OCI-M1 (cell line): ENCODE measurements at regions not wholly inside any gene's neighbourhood (a gene's known extent, or its start where the extent isn't known, plus 50 kb on each side); places are given as distances from the start of the nearest gene placed in this dataset.

ENCODE experiments used
- DNase-seq: peaks from one replicate; lab custom pipeline; 2025; lab: John Stamatoyannopoulos, UW

DNA sequence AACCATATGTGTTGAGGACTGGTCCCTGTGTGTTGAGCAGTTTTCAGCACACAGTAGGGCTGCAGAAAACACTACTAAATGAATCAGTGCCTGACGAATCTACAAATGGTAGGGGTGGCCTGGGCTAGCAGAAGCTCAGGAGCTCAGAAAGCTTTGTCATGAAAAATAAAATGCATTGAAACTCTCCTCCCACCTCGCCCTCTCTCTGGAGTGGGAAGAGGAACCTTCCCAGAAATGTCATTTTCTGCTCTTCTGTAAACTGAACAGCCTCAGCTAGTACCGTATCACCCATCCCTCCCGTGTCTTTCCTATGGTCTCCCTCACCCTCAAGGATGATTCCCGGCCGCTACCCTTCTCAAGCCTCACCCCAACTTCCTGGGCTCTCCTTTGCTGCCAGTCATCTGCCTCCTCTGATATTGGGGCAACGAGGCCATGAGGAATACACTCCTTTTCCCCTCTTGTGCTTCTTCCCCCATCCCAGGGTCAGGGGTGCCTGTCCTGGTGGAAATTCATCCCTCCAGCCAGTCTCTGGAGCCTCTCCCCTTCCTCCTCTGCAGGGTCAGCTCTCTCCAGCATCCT is 734.5 kb downstream of the PTPRU start:
- DNase-seq: no peak

DNA sequence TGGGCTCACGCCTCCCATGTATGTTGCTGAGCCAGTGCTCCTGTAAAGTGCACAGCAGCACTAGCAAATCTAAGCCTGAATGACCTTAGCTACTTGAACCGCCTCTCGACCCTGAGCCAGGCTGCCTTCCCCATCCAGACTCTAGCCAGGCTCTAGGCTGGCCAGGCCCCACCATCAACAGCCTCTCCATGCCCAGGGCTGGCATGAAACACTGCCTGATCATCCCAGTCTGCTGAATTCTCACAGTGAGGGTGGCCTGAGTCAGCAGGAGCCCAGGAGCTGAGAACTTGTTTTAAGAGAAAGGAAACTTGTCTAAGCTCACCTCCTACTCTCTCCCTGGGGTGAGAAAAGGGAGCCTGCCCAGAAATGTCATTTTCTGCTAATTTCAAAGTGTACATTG is 733.3 kb downstream of the PTPRU start:
- DNase-seq: no peak

DNA sequence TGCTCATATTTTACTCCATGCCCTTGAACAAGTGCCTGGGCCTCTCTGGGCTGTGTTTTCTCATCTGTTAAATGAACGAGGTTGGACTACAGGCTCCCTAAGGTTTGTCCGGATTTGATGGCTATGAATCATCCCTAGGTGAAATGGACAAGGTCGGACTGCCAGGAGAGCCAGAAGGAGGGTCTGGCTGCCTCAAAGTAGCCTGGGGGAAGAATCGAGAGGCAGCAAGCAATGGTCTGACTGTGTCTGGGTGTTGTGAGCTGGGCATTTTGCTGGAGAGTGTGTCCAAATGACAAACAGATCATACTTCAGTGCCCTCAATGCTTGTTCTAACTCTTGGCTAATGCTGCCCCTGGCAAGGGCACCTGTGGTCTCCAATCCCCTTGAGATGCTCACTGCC is 730.9 kb downstream of the PTPRU start:
- DNase-seq: no peak

DNA sequence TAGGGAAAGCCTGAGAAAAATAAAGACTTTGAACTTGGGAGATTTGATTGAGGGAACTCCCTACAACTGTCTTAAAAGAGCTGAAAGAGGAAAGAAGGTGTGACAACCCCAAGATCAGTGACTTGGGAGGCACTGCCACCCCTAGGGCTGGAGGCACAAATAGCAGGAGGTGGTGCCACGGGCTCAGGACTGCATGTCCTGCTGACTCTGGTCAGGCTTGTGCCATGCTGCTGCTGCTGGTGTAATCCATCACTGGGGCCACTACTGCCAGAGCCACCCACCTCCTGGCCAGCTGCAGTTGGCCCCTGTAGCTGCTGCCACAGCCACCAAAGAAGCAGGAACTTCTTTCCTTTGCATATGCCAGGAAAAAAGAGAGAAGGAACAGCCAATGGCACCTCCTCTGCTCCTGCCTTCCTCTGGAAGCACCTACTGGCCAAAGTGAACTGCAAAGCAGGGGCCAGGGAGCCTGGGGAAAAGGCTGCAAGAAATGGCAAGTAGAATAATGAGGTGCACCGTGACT is 730.3 kb downstream of the PTPRU start:
- no peak for DNase-seq

DNA sequence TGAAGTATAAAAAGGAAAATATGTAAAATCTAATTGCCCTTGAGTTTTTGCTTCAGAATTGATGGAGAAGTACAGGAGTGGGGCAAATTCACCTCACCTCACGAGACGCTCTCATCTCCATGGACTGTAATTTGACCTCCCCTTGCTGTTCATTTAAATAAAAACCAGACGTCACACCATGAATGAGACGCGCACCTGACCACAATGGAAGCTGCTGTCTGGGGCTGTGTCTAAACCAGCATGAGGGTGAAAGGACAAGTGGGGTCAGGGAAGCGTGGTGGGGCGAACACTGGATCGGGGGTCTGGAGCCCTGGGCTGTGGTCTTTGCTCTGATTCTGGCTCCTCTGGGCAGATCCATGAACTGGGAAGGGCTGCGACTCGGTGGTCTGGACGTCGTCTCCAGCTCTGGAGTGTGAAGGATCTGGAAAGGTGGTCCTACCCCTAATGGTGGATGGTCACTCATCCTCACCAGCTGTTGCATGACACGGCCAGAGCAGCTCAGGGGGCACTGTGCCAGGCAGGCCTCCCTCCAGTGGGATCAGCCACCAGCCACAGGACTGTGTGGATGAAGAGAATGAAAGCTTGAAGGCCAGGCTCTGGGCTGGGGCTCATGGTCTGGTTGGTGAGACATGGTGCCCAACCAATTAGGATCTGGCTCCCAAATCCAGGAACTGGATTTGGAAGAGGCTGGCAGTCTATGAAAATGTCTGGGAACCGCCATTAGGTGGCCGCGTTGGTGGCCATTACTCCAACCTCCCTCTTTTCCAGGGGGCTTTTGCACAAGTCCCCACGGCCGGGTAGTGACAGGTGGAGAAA is 728.6 kb downstream of the PTPRU start:
- DNase-seq: no peak

DNA sequence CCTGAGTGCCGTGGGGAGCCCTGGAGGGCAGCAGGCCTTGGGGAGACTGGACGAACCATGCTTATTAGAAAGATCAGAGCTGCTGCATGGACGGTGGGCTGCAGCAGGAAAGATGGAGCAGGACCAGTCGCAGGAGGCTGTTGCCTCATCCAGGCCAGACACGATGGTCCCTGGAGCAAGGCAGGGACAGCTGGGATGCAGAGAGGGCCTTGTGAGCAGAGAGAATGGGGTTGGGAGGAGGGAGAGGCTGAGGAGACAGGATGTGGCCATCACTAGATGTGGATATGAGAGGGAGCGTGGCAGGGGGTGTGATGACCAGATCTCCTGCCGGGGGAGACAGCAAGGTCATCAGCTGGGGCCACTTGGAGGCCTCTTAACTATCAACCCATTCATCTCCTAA is 727.6 kb downstream of the PTPRU start:
- no peak for DNase-seq

DNA sequence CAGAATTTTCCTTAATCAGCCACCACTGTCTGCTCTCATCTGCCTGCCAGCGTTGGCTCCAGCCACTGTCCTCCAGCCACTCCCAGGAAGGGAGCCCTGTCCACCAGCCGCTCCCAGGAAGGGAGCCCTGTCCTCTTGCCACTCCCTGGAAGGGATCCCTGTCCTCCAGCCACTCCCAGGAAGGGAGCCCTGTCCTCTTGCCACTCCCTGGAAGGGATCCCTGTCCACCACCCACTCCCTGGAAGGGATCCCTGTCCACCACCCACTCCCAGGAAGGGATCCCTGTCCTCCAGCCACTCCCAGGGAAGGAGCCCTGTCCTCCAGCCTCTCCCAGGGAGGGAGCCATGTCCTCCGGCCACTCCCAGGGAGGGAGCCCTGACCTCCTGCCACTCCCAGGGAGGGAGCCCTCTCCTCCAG is 726.5 kb downstream of the PTPRU start:
- no peak for DNase-seq

DNA sequence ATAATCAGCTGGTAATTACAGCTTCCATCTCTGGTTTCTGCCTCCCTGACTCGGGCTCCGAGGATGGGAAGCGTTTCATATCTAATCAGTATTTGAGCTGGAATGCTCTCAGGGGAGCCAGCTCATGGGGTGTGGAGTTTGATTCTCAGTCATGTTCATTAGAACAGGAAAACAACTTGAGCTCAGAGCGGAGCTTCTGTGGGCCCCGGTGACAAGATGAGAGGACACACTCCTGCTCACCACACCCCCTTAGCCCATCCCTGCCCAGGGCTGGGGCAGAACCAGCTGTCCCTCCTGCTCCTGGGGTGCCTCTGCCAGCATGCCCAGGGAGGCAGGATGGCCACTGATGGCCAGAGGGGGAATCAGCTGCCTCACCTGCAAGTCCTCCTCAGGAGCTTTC is 726.0 kb downstream of the PTPRU start:
- no peak for DNase-seq

DNA sequence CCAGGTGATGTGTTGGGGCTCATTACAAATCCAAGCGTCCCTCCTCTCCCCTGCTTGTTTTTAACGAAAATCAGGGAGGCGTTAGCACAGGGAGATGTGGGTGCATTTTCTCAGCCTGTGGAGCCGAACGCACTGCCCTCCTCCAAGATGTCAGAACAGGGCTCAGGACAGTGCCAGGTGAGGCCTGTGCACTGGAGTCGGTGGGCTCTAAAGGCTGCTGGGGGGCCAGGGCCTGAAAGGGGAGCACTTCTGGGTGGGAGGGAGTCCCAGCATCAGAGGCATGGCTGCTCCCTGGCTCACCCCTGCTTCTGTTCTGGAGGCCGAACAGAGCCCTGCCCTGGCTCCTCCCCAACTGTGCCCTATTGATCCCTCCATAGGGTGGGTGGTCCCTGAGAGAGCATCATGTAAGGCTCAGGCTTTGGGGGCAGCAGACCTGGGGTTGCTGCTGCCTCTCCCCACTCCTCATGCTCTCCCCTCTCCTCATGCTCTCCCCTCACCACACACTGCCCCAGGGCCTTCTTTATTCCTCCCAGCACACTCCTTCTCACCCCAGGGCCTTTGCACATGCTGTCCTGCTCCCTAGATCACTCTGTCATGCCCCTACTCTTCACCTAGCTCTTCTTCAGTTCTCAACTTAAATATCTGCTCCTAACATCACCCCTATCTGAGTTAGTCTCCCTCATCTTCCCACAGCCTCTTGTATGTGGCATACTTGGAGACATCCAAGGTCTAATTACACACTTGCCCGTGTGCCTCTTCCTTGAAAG is 725.2 kb downstream of the PTPRU start:
- DNase-seq: no peak

DNA sequence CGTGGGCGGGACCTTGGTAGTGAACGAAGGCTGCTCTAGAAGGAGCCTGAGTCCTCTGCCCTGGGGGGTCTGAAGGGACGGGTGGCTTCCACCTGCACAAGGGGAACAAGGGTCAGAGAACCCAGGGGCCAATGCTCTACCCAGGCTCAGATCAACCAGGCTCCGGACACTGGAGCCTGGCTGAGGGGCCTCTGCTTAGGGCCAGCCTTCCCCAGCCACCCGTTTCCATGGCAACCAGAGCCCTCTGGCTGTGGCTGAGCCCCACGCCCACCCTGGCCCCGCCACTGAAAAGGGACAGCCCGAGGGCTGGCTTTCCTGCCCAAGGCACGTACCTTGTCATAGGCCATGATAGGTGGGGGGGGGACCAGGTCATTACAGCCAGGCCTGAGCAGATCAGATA is 724.6 kb downstream of the PTPRU start:
- DNase-seq: no peak

DNA sequence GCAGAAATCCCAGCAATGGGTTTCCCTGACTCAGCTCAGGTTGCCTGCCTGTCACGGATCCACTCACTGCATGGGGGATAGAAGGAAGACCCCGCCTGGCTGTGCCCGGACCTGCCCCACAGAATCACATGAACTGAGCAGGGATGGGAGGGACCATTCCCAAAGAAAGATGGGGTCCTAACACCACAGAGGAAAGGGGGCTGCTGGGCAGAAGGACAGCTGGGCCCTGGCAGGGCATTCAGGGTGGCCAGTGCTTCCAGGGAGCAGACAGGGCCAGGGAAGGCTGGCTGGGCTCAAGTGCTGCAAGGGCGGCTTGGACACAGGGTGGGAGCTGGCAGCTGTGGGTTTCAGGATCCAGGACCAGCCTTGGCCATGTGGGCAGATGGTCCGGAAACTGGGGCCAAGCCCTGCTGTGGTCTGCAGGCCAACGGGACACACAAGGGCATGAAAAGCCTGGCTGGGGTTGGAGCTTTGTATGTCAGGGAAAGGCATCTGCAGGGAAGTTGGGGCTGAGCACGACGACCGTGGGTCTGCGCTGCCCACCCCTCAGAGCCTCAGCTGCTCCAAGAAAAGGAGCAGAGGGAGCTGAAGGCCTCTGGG is 723.9 kb downstream of the PTPRU start:
- no peak for DNase-seq

DNA sequence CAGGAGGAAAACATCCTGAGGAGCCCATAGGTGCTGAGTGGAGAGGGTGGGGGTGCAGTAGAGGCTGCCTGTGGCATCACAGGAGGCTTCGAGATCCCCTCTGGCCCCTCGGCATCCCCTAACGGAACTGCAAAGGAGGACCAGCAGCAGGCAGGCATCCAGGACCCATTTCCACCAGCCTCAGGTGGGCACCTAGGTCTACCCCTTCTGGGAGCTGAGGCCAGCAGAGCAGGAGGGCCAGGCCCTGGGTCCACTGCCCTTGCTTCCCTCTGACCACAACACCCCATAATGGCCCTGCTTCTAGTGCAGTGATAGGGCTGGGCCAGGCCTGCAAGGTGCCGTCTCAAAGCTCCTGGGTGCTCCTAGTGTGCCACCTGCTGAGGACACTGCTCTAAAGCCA is 723.0 kb downstream of the PTPRU start:
- no peak for DNase-seq

DNA sequence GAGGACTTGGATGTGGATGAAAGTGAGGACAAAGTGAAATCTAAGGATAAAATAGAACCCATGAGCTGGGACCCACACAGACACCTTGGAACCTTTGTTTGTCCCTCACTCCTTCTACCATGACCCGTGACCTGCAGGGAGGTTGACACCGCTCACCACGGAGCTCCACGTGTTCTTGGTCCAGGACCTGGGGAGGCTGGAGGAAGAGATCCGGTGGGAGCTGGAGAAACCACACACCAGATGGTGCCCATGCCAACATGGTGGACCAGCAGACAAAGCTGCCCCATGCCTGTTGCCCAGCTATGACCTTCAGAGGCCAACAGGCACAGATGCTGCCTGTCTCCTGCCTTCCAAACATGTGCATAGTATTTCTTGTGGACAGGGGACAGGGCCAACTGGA is 721.9 kb downstream of the PTPRU start:
- DNase-seq: no peak

DNA sequence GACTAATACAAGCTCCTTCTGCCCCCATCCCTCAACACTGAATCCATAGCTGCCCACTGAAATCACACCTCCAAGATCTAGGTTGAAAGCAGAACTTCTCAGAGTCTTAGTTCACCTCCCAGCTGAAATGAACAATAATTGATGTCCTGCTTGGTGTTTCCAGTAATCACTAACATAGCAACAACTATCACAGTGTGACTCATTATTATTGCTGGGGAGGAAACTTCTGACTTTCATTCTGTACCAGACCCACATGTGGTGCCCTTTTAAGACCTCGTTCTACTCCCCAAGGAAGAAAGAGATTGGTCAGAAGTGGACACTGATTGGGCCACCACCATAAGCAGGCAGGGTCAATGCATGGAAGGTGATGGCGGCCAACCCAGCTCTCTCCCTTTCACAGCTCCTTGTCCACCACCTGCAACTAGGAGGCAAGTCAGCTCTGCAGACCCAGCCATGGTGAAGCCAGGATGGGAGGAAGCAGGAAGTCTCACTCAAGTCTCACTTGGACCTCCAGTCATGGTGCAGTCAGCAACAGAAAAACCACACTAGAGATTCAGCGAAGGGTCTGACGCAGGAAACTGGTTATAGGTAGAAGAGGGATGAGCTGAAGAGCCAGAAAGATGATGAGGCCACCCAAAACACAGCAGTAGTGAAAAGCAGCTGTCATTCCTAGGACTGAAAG is 720.2 kb downstream of the PTPRU start:
- no peak for DNase-seq

DNA sequence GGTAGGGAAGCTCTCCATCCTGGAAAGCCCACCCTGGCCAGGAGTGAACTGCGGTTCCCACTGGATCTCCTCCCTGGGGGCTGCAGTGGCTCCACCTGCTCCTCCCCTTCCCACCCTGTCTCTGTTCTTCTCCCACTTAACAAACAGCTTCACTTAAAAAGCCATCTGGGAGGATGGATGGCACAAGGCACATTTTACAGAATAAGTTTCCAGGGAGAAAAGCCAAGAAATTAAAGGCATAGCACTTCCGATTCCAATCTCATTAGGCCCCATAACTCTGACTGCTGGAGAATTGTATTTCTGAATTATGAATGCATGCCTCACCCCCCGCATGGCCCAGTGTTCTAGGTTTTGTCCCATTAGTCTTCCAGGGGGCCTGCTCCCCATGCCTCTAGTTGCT is 718.3 kb downstream of the PTPRU start:
- DNase-seq: no peak

DNA sequence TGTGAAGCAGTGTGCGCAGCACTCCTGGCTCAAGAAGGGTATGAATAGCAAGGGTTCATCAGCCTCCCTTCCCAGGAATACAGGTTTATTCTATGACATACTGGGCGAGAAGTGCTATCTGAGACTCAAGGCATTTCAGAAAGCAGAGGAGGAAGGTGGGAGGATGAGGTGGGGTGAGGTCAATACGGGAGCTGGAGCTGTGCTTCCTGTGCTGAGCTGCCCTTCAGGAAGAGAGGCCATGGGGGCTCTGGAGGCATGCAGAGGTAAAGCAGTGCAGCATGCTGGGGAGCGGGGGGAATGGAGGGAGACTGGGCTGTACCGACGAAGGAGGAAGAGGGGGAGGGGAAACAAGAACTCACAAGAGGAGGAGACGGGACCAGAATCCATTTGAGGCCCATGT is 717.6 kb downstream of the PTPRU start:
- no peak for DNase-seq

DNA sequence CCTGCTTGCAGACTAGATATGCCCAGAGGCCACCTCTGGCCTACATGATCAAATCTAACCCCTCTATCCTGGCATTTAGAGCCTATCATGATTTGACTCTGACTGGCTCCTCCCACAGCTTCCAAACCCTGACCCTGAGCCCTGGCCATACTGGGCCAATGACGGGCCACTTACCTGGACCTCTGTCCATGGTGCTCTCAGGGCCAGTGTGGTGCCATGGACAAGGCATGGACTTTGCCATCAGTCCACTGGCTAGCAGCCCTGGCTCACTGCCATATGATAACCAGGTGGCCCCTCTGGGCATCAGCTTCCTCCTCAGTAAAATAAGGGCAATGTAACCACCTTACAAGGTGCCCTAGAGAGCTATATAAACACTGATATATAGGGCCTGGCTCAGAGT is 713.4 kb downstream of the PTPRU start:
- DNase-seq: no peak

DNA sequence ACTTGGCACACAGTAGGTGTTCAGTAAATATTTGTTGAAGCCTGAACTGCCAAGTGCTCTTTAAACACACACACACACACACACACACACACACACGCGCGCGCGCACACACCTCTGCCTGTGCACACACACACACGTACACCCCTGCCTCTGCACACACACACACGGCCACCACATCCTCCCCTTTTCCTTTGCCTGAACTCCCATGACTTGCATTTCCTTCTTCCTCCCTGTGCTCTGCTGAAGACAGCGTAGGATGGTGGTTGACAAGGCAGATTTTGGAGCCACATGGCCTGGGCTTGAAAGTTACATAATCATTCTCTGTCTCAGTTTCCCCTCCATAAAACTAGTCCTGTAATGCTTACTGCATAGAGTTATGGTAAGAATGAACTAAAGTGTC is 712.3 kb downstream of the PTPRU start:
- no peak for DNase-seq

DNA sequence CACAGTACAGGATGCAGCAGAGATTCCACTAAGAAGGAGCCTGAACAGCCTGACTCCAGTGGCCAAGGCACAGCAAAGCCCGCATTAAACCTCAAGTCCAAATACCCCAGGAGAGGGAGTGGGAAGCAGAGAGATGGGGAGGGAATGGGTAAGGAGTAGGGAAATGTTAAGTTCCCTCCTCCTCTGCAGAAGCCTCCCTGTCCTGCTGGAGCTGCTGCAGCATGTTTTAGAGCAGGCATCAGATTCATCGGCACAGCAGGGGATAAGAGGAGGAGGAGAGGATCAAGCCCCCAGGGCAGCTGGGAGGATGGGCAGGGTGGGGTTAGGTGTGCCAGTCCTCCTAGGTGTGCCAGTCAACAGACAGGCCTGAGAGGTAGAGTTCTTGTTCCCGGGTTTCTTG is 709.7 kb downstream of the PTPRU start:
- DNase-seq: no peak

DNA sequence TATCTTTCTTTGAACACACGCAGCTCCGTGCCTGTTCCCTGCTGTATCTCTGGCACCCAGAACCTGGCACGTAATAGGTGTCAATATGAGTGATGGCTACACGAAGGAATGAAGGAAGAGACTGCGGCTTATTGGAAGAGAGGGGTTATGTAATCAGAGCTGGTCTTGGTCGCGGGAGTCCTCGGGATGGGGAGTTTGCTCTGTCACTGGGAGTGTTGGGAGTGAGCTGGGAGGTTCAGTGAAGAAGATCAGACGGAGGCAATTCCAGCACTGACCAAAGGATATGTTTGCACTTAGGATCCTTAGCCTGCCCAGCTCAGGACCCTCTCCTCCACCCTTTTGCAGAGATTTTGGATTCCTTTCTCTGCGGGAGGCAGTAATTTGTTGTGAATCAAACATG is 709.1 kb downstream of the PTPRU start:
- no peak for DNase-seq

DNA sequence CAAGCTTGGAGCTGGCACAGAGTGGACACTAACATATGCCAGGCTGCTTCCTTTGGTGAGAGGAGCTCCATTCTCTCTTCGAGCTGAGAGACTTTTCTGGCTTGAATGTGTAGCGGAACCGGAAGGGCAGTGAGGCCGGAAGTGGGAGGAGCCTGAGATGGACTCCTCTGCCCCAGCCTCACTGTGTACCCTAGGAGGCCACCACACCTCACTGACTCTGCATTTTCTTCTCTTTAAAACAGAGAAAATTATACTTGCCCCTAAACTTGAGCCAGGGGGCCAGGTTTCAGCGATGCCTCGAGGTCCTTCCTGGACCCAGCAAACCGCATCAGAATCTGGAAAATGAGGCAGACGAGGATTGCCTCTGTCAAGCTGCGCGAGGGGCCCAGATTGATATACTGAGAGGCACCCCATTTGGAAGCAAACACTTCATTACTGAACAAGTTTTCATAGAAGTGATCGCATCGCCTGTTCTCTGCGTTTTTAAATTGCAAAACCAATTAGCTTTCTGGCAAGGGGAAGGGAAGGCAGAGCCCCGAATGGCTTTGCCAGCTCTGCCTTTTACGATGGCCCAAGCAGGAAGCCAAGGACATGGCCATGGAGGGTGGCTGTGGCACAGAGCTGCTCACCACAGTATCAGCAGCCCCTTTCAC is 708.1 kb downstream of the PTPRU start:
- no peak for DNase-seq

DNA sequence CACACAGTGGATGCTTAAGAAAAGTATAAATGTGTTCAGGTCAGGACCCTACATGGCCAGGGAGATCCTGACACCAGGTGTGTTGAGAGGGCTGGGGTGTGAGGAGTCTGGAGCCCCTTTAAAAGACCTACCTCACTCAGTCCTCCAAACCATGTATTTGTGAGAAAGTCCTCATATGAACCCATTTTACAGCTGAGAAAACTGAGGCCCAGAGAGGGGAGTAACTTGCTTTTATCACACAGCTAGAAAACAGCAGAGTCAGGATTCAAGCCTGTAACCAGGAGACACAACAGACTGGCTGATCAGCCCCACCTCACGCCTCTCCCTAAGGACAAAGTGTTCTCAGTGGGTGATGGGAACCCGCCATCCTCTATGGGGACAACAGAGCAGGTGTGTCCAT is 706.7 kb downstream of the PTPRU start:
- DNase-seq: no peak
